ENCODE measurements at regions not wholly inside any gene's neighbourhood (a gene's known extent, or its start where the extent isn't known, plus 50 kb on each side); places are given as distances from the start of the nearest gene placed in this dataset.

GRCh38 chr6:168385858-168386735, 54.9 kb upstream of the SMOC2 start:
- TF ChIP-seq MYC (IDR thresholded peaks at IDR 0.05; ENCODE audit: low read depth, low read length) (no peak), POLR2A (IDR thresholded peaks at IDR 0.05; ENCODE audit: extremely low read depth, insufficient read length) (no peak)
- TF ChIP-seq, protein P1, sequence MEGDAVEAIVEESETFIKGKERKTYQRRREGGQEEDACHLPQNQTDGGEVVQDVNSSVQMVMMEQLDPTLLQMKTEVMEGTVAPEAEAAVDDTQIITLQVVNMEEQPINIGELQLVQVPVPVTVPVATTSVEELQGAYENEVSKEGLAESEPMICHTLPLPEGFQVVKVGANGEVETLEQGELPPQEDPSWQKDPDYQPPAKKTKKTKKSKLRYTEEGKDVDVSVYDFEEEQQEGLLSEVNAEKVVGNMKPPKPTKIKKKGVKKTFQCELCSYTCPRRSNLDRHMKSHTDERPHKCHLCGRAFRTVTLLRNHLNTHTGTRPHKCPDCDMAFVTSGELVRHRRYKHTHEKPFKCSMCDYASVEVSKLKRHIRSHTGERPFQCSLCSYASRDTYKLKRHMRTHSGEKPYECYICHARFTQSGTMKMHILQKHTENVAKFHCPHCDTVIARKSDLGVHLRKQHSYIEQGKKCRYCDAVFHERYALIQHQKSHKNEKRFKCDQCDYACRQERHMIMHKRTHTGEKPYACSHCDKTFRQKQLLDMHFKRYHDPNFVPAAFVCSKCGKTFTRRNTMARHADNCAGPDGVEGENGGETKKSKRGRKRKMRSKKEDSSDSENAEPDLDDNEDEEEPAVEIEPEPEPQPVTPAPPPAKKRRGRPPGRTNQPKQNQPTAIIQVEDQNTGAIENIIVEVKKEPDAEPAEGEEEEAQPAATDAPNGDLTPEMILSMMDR (IDR thresholded peaks at IDR 0.05; ENCODE audit: low read depth, low read length): no peak
- TF ChIP-seq, protein P2, sequence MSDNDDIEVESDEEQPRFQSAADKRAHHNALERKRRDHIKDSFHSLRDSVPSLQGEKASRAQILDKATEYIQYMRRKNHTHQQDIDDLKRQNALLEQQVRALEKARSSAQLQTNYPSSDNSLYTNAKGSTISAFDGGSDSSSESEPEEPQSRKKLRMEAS (IDR thresholded peaks at IDR 0.05; ENCODE audit: low read depth, low read length): no peak
- no peak for DNase-seq (ENCODE audit: low read depth)
- no peak overlapping the region for H3K4me3 ChIP-seq (ENCODE audit: low read depth, low read length)

DNA sequence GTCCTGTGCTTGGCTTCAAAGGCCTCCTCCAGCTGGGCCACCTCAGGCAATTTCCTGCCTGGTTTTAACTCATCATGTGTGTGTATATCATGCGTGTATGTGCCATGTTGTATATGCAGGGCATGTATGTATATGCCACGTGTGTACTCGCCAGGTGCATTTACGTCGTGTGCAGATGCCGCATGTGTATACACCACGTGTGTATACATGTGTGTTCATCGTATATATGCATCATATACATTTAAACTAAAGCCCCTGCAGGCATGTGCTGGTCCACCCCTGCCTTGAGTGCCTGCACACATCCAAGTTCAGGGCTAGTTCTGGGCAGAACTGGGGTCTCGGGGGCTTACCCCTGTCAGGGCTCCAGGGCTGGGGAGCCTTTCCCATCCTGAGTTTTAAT, 54.0 kb upstream of the SMOC2 start:
- TF ChIP-seq, protein P1 (IDR thresholded peaks at IDR 0.05; ENCODE audit: low read depth, low read length): no peak
- no peak for TF ChIP-seq POLR2A (IDR thresholded peaks at IDR 0.05; ENCODE audit: extremely low read depth, insufficient read length)
- DNase-seq (ENCODE audit: low read depth): no peak
- no peak overlapping the region for H3K4me3 ChIP-seq (ENCODE audit: low read depth, low read length)

DNA sequence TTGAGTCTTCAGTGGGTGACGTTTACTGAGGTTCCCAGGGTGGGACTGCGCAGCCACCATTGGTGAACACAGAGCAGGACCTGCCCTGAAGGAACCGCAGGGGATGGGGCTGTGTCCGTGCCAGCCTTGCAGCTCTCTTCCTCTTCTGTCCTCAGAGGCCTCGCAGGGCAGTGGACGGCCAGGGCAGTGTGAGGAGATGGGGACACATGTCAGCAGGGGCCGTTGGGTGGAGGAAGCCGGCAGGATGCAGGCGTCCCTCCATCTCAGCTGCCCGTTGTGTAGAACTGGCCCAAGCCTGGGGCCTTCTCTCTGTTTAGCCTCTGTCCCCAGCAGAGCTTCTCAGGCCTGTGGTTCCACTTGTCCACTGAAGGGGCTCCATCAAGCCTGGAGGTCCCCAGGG, 53.6 kb upstream of the SMOC2 start:
- H3K4me3 ChIP-seq (ENCODE audit: low read depth, low read length): no peak overlapping the region
- DNase-seq (ENCODE audit: low read depth): no peak
- TF ChIP-seq, protein P2 (IDR thresholded peaks at IDR 0.05; ENCODE audit: low read depth, low read length): no peak
- no peak for TF ChIP-seq MYC (IDR thresholded peaks at IDR 0.05; ENCODE audit: low read depth, low read length)
- TF ChIP-seq, protein P1 (IDR thresholded peaks at IDR 0.05; ENCODE audit: low read depth, low read length): no peak

DNA sequence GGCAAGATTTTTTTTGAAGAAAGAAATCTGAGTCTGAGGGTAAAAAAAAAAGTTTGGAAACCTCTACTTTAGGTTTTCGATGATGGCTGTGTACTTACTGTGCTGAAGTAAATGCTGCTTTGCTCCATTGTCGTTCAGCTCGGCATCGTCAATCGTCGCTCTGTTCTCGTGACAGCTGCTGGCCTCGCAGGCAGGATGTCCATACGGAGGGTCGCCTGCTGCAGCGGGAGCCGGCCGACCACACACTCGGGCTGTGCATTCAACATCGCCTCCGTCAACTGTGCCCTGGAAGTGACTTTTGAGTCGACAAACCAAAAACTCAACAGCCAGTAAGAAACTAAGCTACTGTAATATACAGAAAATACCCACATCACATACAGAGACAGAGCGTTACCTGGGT, 53.1 kb upstream of the SMOC2 start:
- H3K4me3 ChIP-seq (ENCODE audit: low read depth, low read length): no peak overlapping the region
- DNase-seq (ENCODE audit: low read depth): no peak
- TF ChIP-seq MYC (IDR thresholded peaks at IDR 0.05; ENCODE audit: low read depth, low read length): no peak
- TF ChIP-seq, protein P2 (IDR thresholded peaks at IDR 0.05; ENCODE audit: low read depth, low read length): no peak

- no peak for DNase-seq (ENCODE audit: low read depth)
- TF ChIP-seq MYC (IDR thresholded peaks at IDR 0.05; ENCODE audit: low read depth, low read length) (no peak), POLR2A (IDR thresholded peaks at IDR 0.05; ENCODE audit: extremely low read depth, insufficient read length) (no peak)
- TF ChIP-seq, protein P1 (IDR thresholded peaks at IDR 0.05; ENCODE audit: low read depth, low read length): no peak
- TF ChIP-seq, protein P2 (IDR thresholded peaks at IDR 0.05; ENCODE audit: low read depth, low read length): no peak
- no peak overlapping the region for H3K4me3 ChIP-seq (ENCODE audit: low read depth, low read length)
Observed at GRCh38 chr6:168388641-168389633, 52.0 kb upstream of the SMOC2 start.

All from NB4 (cell line).